ENCODE measurements at regions not wholly inside any gene's neighbourhood (a gene's known extent, or its start where the extent isn't known, plus 50 kb on each side); places are given as distances from the start of the nearest gene placed in this dataset.
A peak's percentile ranks its signal among the peaks of the same experiment; 100 is the strongest.

- no peak for DNase-seq (ENCODE audit: low read depth)
Measured at GRCh38 chr10:44773565-44773964, 137.6 kb upstream of the TMEM72 start.

- DNase-seq (ENCODE audit: low read depth), result peak; percentile 73
Measured at GRCh38 chr10:44774676-44775401, 136.3 kb upstream of the TMEM72 start.

- DNase-seq (ENCODE audit: low read depth), result no peak
Measured at GRCh38 chr10:44775402-44775741, 135.8 kb upstream of the TMEM72 start.

GRCh38 chr10:44776181-44776580 lies 135.0 kb upstream of the TMEM72 start:
- DNase-seq (ENCODE audit: low read depth), result no peak

- no peak for DNase-seq (ENCODE audit: low read depth)
Measured at GRCh38 chr10:44779511-44779910, 131.6 kb upstream of the TMEM72 start.

GRCh38 chr10:44780426-44780825 lies 130.7 kb upstream of the TMEM72 start:
- DNase-seq (ENCODE audit: low read depth), result no peak

GRCh38 chr10:44781131-44781530 lies 130.0 kb upstream of the TMEM72 start:
- no peak for DNase-seq (ENCODE audit: low read depth)

GRCh38 chr10:44786286-44786850 lies 124.8 kb upstream of the TMEM72 start:
- no peak for DNase-seq (ENCODE audit: low read depth)

GRCh38 chr10:44787480-44788075 lies 123.6 kb upstream of the TMEM72 start:
- DNase-seq (ENCODE audit: low read depth), result no peak

- no peak for DNase-seq (ENCODE audit: low read depth)
Measured at GRCh38 chr10:44788147-44789129, 122.7 kb upstream of the TMEM72 start.

- DNase-seq (ENCODE audit: low read depth), result no peak
Measured at GRCh38 chr10:44792119-44792775, 118.9 kb upstream of the TMEM72 start.

- DNase-seq (ENCODE audit: low read depth), result no peak
Measured at GRCh38 chr10:44799966-44800365, 111.2 kb upstream of the TMEM72 start.

- peak; percentile 92 for DNase-seq (ENCODE audit: low read depth)
Measured at GRCh38 chr10:44801383-44802327, 109.5 kb upstream of the TMEM72 start.

- DNase-seq (ENCODE audit: low read depth), result no peak
Measured at GRCh38 chr10:44803862-44804261, 107.3 kb upstream of the TMEM72 start.

- DNase-seq (ENCODE audit: low read depth), result no peak
Measured at GRCh38 chr10:44804661-44805060, 106.5 kb upstream of the TMEM72 start.

- DNase-seq (ENCODE audit: low read depth), result no peak
Measured at GRCh38 chr10:44805466-44806210, 105.5 kb upstream of the TMEM72 start.

- DNase-seq (ENCODE audit: low read depth), result no peak
Measured at GRCh38 chr10:44806950-44807349, 104.2 kb upstream of the TMEM72 start.

GRCh38 chr10:44807451-44807850 lies 103.7 kb upstream of the TMEM72 start:
- DNase-seq (ENCODE audit: low read depth), result no peak

GRCh38 chr10:44809647-44810046 lies 101.5 kb upstream of the TMEM72 start:
- DNase-seq (ENCODE audit: low read depth), result no peak

All from myocyte (in vitro differentiated cells).